ENCODE measurements at regions not wholly inside any gene's neighbourhood (a gene's known extent, or its start where the extent isn't known, plus 50 kb on each side); places are given as distances from the start of the nearest gene placed in this dataset.

- Histone ChIP-seq H2BK120ac (ENCODE audit: insufficient read depth, low read length, poor library complexity) (no peak overlapping the region), H3K79me1 (ENCODE audit: low read length) (no peaks in the 10 kb centered on the region), H3K9ac (ENCODE audit: low read length) (no peak overlapping the region), H3K36me3 (ENCODE audit: control insufficient read depth in 1 of 2, insufficient read depth in 2 of 2, low read length in 2 of 2) (no peaks in the 10 kb centered on the region), H3K4ac (ENCODE audit: low read depth, low read length) (no peak overlapping the region), H2AFZ (ENCODE audit: insufficient read depth, low read length, poor library complexity) (no peak overlapping the region), H3K14ac (ENCODE audit: low read length) (no peak overlapping the region), H3K9me3 (ENCODE audit: insufficient read depth, low read depth, low read length) (no peaks in the 10 kb centered on the region), H2BK5ac (ENCODE audit: low read depth, low read length, poor library complexity) (no peak overlapping the region), H4K91ac (ENCODE audit: low read depth, low read length) (no peak overlapping the region), H3K27me3 (ENCODE audit: insufficient read depth, low read length) (no peaks in the 10 kb centered on the region), H2BK12ac (ENCODE audit: low read length) (no peak overlapping the region), H3K4me2 (ENCODE audit: low read length) (no peak overlapping the region), H3K27ac (ENCODE audit: low read depth, low read length) (no peak overlapping the region), H3K79me2 (ENCODE audit: control insufficient read depth, insufficient read depth, low read length, poor library complexity) (no peaks in the 10 kb centered on the region), H3K4me1 (ENCODE audit: control insufficient read depth in 1 of 2, insufficient read depth in 2 of 2, low read length in 2 of 2) (no peaks in the 10 kb centered on the region), H2AK5ac (ENCODE audit: low read length) (no peak overlapping the region), H4K8ac (ENCODE audit: low read depth, low read length) (no peak overlapping the region), H3K23ac (ENCODE audit: low read length) (no peak overlapping the region), H3K18ac (ENCODE audit: low read length) (no peak overlapping the region), H4K12ac (ENCODE audit: low read depth, low read length) (no peak overlapping the region), H3K4me3 (ENCODE audit: low read depth, low read length) (no peak overlapping the region)
- DNase-seq = no peak
- no CpG with 5 or more reads among the region's 1 CpG for WGBS (ENCODE audit: extremely low coverage, insufficient coverage, insufficient read length)
These were observed 123.3 kb upstream of the KYNU start for GRCh38 chr2:142754182-142754581.

- no peak overlapping the region for H2AK5ac ChIP-seq (ENCODE audit: low read length)
- H4K91ac ChIP-seq (ENCODE audit: low read depth, low read length) = no peak overlapping the region
- H2BK12ac ChIP-seq (ENCODE audit: low read length) = no peak overlapping the region
- H3K4me2 ChIP-seq (ENCODE audit: low read length) = no peak overlapping the region
- H3K36me3 ChIP-seq (ENCODE audit: control insufficient read depth in 1 of 2, insufficient read depth in 2 of 2, low read length in 2 of 2) = no peaks in the 10 kb centered on the region
- H3K79me2 ChIP-seq (ENCODE audit: control insufficient read depth, insufficient read depth, low read length, poor library complexity) = no peaks in the 10 kb centered on the region
- no peaks in the 10 kb centered on the region for H3K4me1 ChIP-seq (ENCODE audit: control insufficient read depth in 1 of 2, insufficient read depth in 2 of 2, low read length in 2 of 2)
- H2BK5ac ChIP-seq (ENCODE audit: low read depth, low read length, poor library complexity) = no peak overlapping the region
- no peak overlapping the region for H4K12ac ChIP-seq (ENCODE audit: low read depth, low read length)
- H3K27ac ChIP-seq (ENCODE audit: low read depth, low read length) = no peak overlapping the region
- no CpG with 5 or more reads among the region's 2 CpGs for WGBS (ENCODE audit: extremely low coverage, insufficient coverage, insufficient read length)
- H2AFZ ChIP-seq (ENCODE audit: insufficient read depth, low read length, poor library complexity) = no peak overlapping the region
- no peak overlapping the region for H3K9ac ChIP-seq (ENCODE audit: low read length)
- no peak overlapping the region for H3K18ac ChIP-seq (ENCODE audit: low read length)
- no peak overlapping the region for H3K14ac ChIP-seq (ENCODE audit: low read length)
- no peaks in the 10 kb centered on the region for H3K9me3 ChIP-seq (ENCODE audit: insufficient read depth, low read depth, low read length)
- H2BK120ac ChIP-seq (ENCODE audit: insufficient read depth, low read length, poor library complexity) = no peak overlapping the region
- no peak for DNase-seq
- no peaks in the 10 kb centered on the region for H3K79me1 ChIP-seq (ENCODE audit: low read length)
- no peak overlapping the region for H3K23ac ChIP-seq (ENCODE audit: low read length)
- H3K27me3 ChIP-seq (ENCODE audit: insufficient read depth, low read length) = no peaks in the 10 kb centered on the region
- H3K4me3 ChIP-seq (ENCODE audit: low read depth, low read length) = no peak overlapping the region
- no peak overlapping the region for H4K8ac ChIP-seq (ENCODE audit: low read depth, low read length)
- H3K4ac ChIP-seq (ENCODE audit: low read depth, low read length) = no peak overlapping the region
These were observed 126.6 kb upstream of the KYNU start for GRCh38 chr2:142750858-142751257.

GRCh38 chr2:142748559-142749099 is 128.8 kb upstream of the KYNU start:
- no peaks in the 10 kb centered on the region for H3K36me3 ChIP-seq (ENCODE audit: control insufficient read depth in 1 of 2, insufficient read depth in 2 of 2, low read length in 2 of 2)
- no peak overlapping the region for H3K14ac ChIP-seq (ENCODE audit: low read length)
- H3K9ac ChIP-seq (ENCODE audit: low read length) = no peak overlapping the region
- H3K4me1 ChIP-seq (ENCODE audit: control insufficient read depth in 1 of 2, insufficient read depth in 2 of 2, low read length in 2 of 2) = no peaks in the 10 kb centered on the region
- H3K79me2 ChIP-seq (ENCODE audit: control insufficient read depth, insufficient read depth, low read length, poor library complexity) = no peaks in the 10 kb centered on the region
- no peaks in the 10 kb centered on the region for H3K9me3 ChIP-seq (ENCODE audit: insufficient read depth, low read depth, low read length)
- H3K27me3 ChIP-seq (ENCODE audit: insufficient read depth, low read length) = no peaks in the 10 kb centered on the region
- no peak overlapping the region for H2AK5ac ChIP-seq (ENCODE audit: low read length)
- H3K4me3 ChIP-seq (ENCODE audit: low read depth, low read length) = no peak overlapping the region
- H3K27ac ChIP-seq (ENCODE audit: low read depth, low read length) = no peak overlapping the region
- H3K18ac ChIP-seq (ENCODE audit: low read length) = no peak overlapping the region
- no peak overlapping the region for H2BK120ac ChIP-seq (ENCODE audit: insufficient read depth, low read length, poor library complexity)
- no peak overlapping the region for H3K23ac ChIP-seq (ENCODE audit: low read length)
- no peak overlapping the region for H4K91ac ChIP-seq (ENCODE audit: low read depth, low read length)
- H3K79me1 ChIP-seq (ENCODE audit: low read length) = no peaks in the 10 kb centered on the region
- DNase-seq = no peak
- no peak overlapping the region for H2AFZ ChIP-seq (ENCODE audit: insufficient read depth, low read length, poor library complexity)
- H2BK5ac ChIP-seq (ENCODE audit: low read depth, low read length, poor library complexity) = no peak overlapping the region
- H3K4me2 ChIP-seq (ENCODE audit: low read length) = no peak overlapping the region
- H2BK12ac ChIP-seq (ENCODE audit: low read length) = no peak overlapping the region
- H4K12ac ChIP-seq (ENCODE audit: low read depth, low read length) = no peak overlapping the region
- H3K4ac ChIP-seq (ENCODE audit: low read depth, low read length) = no peak overlapping the region
- WGBS (ENCODE audit: extremely low coverage, insufficient coverage, insufficient read length) = no CpG with 5 or more reads among the region's 14 CpGs
- H4K8ac ChIP-seq (ENCODE audit: low read depth, low read length) = no peak overlapping the region

GRCh38 chr2:142745691-142746090 is 131.8 kb upstream of the KYNU start:
- Histone ChIP-seq H3K4me3 (ENCODE audit: low read depth, low read length) (no peak overlapping the region), H2BK120ac (ENCODE audit: insufficient read depth, low read length, poor library complexity) (no peak overlapping the region), H3K36me3 (ENCODE audit: control insufficient read depth in 1 of 2, insufficient read depth in 2 of 2, low read length in 2 of 2) (no peaks in the 10 kb centered on the region), H3K4me1 (ENCODE audit: control insufficient read depth in 1 of 2, insufficient read depth in 2 of 2, low read length in 2 of 2) (no peaks in the 10 kb centered on the region), H3K27ac (ENCODE audit: low read depth, low read length) (no peak overlapping the region), H4K91ac (ENCODE audit: low read depth, low read length) (no peak overlapping the region), H3K79me2 (ENCODE audit: control insufficient read depth, insufficient read depth, low read length, poor library complexity) (no peaks in the 10 kb centered on the region), H3K23ac (ENCODE audit: low read length) (no peak overlapping the region), H3K18ac (ENCODE audit: low read length) (no peak overlapping the region), H3K9ac (ENCODE audit: low read length) (no peak overlapping the region), H2AFZ (ENCODE audit: insufficient read depth, low read length, poor library complexity) (no peak overlapping the region), H3K4me2 (ENCODE audit: low read length) (no peak overlapping the region), H2BK12ac (ENCODE audit: low read length) (no peak overlapping the region), H4K12ac (ENCODE audit: low read depth, low read length) (no peak overlapping the region), H3K79me1 (ENCODE audit: low read length) (no peaks in the 10 kb centered on the region), H3K14ac (ENCODE audit: low read length) (no peak overlapping the region), H3K4ac (ENCODE audit: low read depth, low read length) (no peak overlapping the region), H3K27me3 (ENCODE audit: insufficient read depth, low read length) (no peaks in the 10 kb centered on the region), H2AK5ac (ENCODE audit: low read length) (no peak overlapping the region), H3K9me3 (ENCODE audit: insufficient read depth, low read depth, low read length) (no peaks in the 10 kb centered on the region), H4K8ac (ENCODE audit: low read depth, low read length) (no peak overlapping the region), H2BK5ac (ENCODE audit: low read depth, low read length, poor library complexity) (no peak overlapping the region)
- no peak for DNase-seq
- no CpG with 5 or more reads among the region's 4 CpGs for WGBS (ENCODE audit: extremely low coverage, insufficient coverage, insufficient read length)

Measured in trophoblast cell (in vitro differentiated cells and primary cell).